Stimulated activated naive CD4-positive, alpha-beta T cell (primary cell): ENCODE measurements at regions not wholly inside any gene's neighbourhood (a gene's known extent, or its start where the extent isn't known, plus 50 kb on each side); places are given as distances from the start of the nearest gene placed in this dataset.
"Not testable (repeated sequence)": the region's sequence is repeated elsewhere in the genome, so short reads cannot be mapped to it uniquely, and the experiment has no call there.

Source experiments
- DNase-seq, 6 experiments: peaks; one replicate each; lab custom pipeline; 2025; lab: John Stamatoyannopoulos, UW

- no peak for DNase-seq
These were observed 245.8 kb downstream of the SOX9 start for GRCh38 chr17:72366626-72367025.

DNA sequence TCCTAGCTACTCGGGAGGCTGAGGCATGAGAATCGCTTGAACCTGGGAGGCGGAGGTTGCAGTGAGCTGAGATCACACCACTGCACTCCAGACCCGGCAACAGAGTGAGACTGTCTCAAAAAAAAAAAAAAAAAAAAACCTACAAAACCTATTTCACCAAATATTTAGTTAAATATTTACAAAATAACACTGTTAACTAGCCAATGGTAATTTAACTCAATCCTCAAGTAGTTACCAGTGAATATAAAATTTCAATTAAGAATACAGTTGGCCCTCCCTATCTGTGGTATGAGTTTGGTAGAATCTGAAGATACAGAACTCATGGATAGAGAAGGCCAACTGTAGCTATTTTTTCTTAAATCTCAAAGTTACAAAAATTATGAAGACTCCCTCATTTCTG, 247.4 kb downstream of the SOX9 start:
- no peak for DNase-seq

DNA sequence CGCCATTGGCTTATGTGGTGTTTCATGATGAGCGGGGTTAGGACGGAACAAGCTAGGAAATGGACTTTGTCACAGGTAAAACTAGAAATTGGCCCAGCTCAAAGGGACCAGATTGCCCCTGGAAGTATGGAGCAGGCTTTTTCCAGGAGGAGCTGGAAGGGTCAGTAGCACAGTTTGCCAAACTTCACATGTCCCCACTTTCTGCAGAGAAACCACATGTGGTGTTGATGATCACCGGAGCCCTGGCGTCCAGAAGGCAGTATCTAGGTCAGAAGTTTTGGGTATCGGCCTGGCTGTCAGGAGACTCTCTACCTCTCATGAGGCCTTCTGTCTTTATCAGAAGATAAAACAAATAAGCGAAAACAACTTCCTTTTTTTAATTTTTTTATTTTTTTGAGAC, 248.5 kb downstream of the SOX9 start:
- DNase-seq: no peak

GRCh38 chr17:72370819-72371218, 250.0 kb downstream of the SOX9 start:
- DNase-seq: no peak

DNA sequence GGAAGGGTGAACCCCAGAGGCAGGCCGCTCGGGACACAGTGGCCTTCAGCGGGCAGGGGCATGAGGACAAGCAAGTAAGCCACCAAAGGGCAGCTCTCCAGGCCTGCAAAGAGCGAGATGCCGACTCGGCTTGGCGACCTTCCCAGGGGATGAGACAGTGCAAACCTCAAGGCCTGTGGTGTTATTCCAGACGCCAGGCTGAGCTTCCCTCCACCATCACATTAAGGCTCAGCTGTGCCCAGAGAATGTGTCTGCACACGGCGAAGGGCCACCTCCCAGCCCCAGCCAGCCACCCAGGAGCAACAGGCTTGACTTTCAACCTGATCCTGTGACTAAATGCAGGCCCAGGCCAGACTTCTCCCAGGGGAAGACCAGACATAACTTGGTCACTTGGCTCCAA, 251.4 kb downstream of the SOX9 start:
- DNase-seq: no peak

DNA sequence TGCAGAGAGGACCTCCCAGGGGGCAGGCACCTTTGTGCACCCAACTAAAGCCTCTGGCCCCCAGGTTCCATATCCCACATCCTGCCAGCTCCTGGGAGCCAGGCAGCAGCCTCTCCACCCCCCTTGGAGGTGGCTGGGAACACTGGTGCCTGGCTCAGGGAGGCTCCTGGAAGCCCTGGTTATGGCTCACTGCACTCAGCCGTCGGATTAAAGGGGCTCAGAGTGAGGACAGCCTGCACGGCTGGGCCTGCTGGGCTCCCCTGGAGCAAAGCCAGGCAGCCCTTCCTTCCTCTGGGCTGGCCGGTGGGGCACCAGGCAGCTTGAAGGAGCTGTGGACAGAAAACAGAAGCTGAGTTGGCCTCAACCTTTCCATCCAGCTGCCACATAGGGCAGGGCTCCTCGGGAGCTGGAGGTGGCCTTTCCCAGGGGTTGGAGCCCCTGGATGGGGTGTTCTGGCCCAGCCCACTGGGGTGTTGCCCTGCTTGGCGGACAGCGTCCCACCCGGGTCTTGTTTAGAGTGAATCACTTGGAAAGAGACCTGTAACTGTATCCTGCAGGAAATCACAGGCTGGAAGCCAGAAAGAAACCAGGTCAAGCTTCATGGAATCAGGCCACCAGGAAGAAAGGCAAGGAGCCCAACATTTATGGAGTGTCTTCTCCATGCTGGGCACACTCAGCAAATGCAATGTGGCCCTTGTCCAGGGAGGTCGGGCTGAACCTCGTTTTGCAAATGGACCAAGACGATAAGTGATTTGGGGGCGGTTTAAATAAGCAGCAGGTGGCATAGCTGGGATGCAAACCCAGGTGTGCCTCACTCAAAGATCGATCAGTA, 253.3 kb downstream of the SOX9 start:
- no peak for DNase-seq

- DNase-seq: no peak
These were observed 255.9 kb downstream of the SOX9 start for GRCh38 chr17:72376526-72377345.

DNA sequence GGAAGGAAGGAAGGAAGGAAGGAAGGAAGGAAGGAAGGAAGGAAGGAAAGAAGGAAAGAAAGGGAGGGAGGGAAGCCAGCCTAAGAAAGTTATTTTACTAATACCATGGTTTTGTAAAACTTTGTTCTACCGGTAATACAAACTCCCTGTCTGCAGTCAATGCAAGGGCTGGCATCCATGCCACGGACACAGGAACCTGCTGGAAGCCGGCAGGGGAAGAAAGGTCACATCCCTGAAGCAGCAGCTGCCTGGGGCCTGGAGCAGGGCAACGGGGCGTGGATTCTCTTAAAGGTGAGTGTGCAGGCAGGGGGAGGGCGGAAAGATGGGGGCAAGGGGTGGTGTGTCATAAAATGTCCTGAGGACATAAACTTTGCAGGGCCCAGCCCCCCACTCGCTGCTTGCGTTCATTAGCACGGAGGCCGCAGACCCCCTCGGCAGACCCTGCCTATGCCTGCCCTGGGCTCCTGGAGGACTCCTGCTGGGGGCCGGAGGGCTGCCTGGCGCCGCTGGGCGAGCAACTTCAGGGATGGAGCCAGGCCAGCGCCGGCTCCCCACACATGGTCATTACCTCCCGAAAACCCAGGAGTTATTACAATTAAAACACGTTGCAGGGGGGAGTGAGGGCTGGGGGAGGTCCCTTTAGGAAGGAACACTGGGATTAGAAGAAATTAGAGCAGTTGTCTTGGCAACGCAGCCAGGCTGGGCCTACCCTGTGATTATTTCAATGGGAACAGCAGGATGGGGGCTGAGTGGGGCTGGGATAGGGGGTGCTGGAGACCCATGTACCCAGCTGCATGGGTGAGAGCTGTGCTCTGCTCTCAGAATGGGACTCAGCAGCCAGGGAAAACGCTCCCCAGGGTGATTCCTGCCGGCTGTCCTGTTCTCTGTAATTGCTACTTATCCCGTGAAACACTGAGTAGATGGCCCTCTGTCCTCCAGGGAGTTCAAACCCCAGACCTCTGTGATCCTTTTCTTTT, 257.9 kb downstream of the SOX9 start:
- DNase-seq: no peak

- DNase-seq: no peak
These were observed 258.7 kb downstream of the SOX9 start for GRCh38 chr17:72379516-72379915.

DNA sequence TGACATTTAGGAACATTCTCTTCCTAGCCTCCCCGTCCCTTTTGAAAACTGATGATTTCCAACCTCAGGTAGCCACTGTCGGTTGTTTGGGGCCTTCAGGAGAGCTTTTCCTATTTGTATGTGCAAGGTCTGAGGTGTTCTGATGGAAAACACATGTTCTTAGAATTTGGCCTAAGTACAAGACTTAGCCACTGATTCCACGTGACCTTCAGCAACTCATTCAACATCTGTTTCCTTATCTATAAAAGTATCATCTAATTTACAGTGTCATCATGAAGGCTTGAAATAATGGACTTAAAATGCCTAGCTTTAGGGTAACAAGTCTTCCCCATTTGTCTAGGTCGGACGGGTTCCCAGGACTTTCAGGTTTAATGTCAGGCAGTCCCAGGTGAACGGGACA, 259.3 kb downstream of the SOX9 start:
- no peak for DNase-seq

GRCh38 chr17:72380737-72381136, 259.9 kb downstream of the SOX9 start:
- DNase-seq: no peak

- DNase-seq: no peak
These were observed 261.0 kb downstream of the SOX9 start for GRCh38 chr17:72381597-72382397.

- no peak for DNase-seq
These were observed 262.3 kb downstream of the SOX9 start for GRCh38 chr17:72382971-72383722.

GRCh38 chr17:72385475-72385874, 264.7 kb downstream of the SOX9 start:
- no peak for DNase-seq

DNA sequence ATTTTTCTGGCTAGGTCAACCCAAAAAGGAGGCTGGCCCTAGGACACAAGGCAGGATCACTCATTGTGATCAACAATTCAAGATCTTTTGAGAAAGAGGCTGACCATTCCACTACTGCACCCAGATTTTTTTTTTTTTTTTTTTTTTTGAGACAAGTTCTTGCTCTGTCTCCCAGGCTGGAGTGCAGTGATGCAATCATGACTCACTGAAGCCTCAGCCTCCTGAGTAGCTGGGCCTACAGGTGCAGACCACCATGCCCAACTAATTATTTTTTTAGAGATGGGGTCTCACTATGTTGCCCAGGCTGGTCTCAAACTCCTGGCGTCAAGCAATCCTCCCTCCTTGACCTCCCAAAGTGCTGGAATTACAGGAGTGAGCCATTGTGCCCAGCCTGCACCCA, 265.4 kb downstream of the SOX9 start:
- not testable (repeated sequence) for DNase-seq

GRCh38 chr17:72386619-72387237, 265.9 kb downstream of the SOX9 start:
- DNase-seq: no peak

GRCh38 chr17:72387487-72387886, 266.7 kb downstream of the SOX9 start:
- DNase-seq: no peak

- DNase-seq: no peak
These were observed 267.1 kb downstream of the SOX9 start for GRCh38 chr17:72387969-72388368.

- DNase-seq: no peak
These were observed 268.1 kb downstream of the SOX9 start for GRCh38 chr17:72388765-72389473.
